HEK293T (cell line): ENCODE measurements at regions not wholly inside any gene's neighbourhood (a gene's known extent, or its start where the extent isn't known, plus 50 kb on each side); places are given as distances from the start of the nearest gene placed in this dataset.

ENCODE experiments used
- CTCF ChIA-PET: fragments of 350-600 bp; formaldehyde crosslinking; extraction: SDS; loops from one replicate; lab custom pipeline; 2021; ENCODE audit warnings: antibody characterized with exemption, inconsistent platforms; lab: Yijun Ruan, JAX
- POLR2A ChIA-PET: fragments of 350-600 bp; formaldehyde crosslinking; extraction: SDS; loops from one replicate; lab custom pipeline; 2020; ENCODE audit warnings: antibody characterized with exemption, inconsistent platforms; lab: Yijun Ruan, JAX
- DNase-seq: peaks from one replicate; pipeline ENCODE4 v3.0.0; 2012; ENCODE audit warnings: mixed read lengths; ENCODE audit errors: extremely low spot score
- ARNT ChIP-seq: fragments of 450-650 bp; IDR thresholded peaks from 2 replicates; pipeline ENCODE4 v1.6.1; 2017; ENCODE audit warnings: mild to moderate bottlenecking
- BHLHE40 ChIP-seq: fragments of 450-650 bp; IDR thresholded peaks from 2 replicates; pipeline ENCODE4 v1.6.1; 2016; ENCODE audit warnings: mild to moderate bottlenecking, moderate library complexity, borderline replicate concordance
- CTBP1 ChIP-seq: fragments of 450-650 bp; IDR thresholded peaks from 2 replicates; pipeline ENCODE4 v1.6.1; 2016; ENCODE audit warnings: borderline replicate concordance
- ELF4 ChIP-seq: fragments of 450-650 bp; IDR thresholded peaks from 2 replicates; pipeline ENCODE4 v1.6.1; 2017; ENCODE audit warnings: antibody characterized with exemption
- FOXA1 ChIP-seq: fragments of 450-650 bp; IDR thresholded peaks from 2 replicates; pipeline ENCODE4 v1.6.1; 2016; ENCODE audit warnings: mild to moderate bottlenecking
- FOXK2 ChIP-seq: fragments of 450-650 bp; IDR thresholded peaks from 2 replicates; pipeline ENCODE4 v1.6.1; 2016; ENCODE audit warnings: mild to moderate bottlenecking
- FOXM1 ChIP-seq: fragments of 450-650 bp; IDR thresholded peaks from 2 replicates; pipeline ENCODE4 v1.6.1; 2017; ENCODE audit warnings: mild to moderate bottlenecking, borderline replicate concordance
- HDGF ChIP-seq: fragments of 450-650 bp; IDR thresholded peaks from 2 replicates; pipeline ENCODE4 v1.6.1; 2017; ENCODE audit warnings: antibody characterized with exemption, borderline replicate concordance
- L3MBTL2 ChIP-seq: fragments of 450-650 bp; conservative IDR thresholded peaks from 2 replicates; pipeline ENCODE4 v1.6.1; 2016; ENCODE audit warnings: mild to moderate bottlenecking
- LEF1 ChIP-seq: fragments of 450-650 bp; IDR thresholded peaks from 2 replicates; pipeline ENCODE4 v1.6.1; 2017; ENCODE audit warnings: mild to moderate bottlenecking, borderline replicate concordance
- NFRKB ChIP-seq: fragments of 450-650 bp; IDR thresholded peaks from 2 replicates; pipeline ENCODE4 v1.6.1; 2016; ENCODE audit warnings: mild to moderate bottlenecking, moderate library complexity
- SP1 ChIP-seq: fragments of 450-650 bp; IDR thresholded peaks from 2 replicates; pipeline ENCODE4 v1.6.1; 2017
- SUZ12 ChIP-seq: fragments of 450-650 bp; IDR thresholded peaks from 2 replicates; pipeline ENCODE4 v1.6.1; 2016; ENCODE audit warnings: mild to moderate bottlenecking
- TARDBP ChIP-seq: fragments of 450-650 bp; IDR thresholded peaks from 2 replicates; pipeline ENCODE4 v1.6.1; 2016
- ZNF384 ChIP-seq: fragments of 450-650 bp; IDR thresholded peaks from 2 replicates; pipeline ENCODE4 v1.6.1; 2016
- TF ChIP-seq, protein P1 (sequence below): fragments of 450-650 bp; IDR thresholded peaks from 2 replicates; pipeline ENCODE4 v1.6.1; 2016

DNA sequence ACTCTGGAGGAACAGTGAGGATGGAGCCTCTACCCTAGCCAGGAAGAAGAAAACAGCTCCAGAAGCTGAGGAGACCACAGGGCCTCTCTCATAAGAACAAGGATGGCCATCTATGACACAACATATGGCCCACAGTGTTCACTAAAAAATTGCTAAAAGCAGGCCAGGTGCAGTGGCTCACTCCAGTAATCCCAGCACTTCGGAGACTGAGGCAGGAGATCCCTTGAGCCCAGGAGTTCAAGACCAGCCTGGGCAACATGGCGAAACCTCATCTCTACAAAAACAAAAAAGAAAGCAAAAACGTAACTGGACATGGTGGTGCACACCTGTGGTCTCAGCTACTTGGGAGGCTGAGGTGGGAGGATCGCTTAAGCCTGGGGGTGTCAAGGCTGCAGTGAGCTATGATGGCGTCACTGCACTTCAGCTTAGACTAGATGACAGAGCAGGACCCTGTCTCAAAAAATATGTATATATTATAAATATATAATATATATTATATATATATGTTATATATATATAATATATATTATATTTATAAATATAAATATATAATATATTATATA, 103.1 kb downstream of the TOMM20 start:
- TF ChIP-seq CTBP1 (no peak), ARNT (no peak), HDGF (no peak), FOXA1 (no peak)
- TF ChIP-seq, protein P1, sequence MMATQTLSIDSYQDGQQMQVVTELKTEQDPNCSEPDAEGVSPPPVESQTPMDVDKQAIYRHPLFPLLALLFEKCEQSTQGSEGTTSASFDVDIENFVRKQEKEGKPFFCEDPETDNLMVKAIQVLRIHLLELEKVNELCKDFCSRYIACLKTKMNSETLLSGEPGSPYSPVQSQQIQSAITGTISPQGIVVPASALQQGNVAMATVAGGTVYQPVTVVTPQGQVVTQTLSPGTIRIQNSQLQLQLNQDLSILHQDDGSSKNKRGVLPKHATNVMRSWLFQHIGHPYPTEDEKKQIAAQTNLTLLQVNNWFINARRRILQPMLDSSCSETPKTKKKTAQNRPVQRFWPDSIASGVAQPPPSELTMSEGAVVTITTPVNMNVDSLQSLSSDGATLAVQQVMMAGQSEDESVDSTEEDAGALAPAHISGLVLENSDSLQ, result no peak
- CTCF ChIA-PET, result interaction anchor here (1.3 kb wide), 1 partner anchor 20 kb away, joined by 3 read pairs; no protein-coding TSS in a partner anchor
- POLR2A ChIA-PET, result interaction anchor here (0.7 kb wide), 1 partner anchor 55 kb away, joined by 3 read pairs; no protein-coding TSS in a partner anchor

GRCh38 chr1:235024711-235025421, 103.8 kb downstream of the TOMM20 start:
- ChIA-PET POLR2A (interaction anchor here (0.7 to 0.8 kb wide), 2 partner anchors 54 to 413 kb away, joined by 3 read pairs; no protein-coding TSS in a partner anchor), CTCF (interaction anchor here (1.3 kb wide), 1 partner anchor 21 kb away, joined by 3 read pairs; no protein-coding TSS in a partner anchor)
- TF ChIP-seq HDGF (no peak), LEF1 (no peak), FOXM1 (no peak), CTBP1 (no peak)

More for the DNA sequence above, 103.1 kb downstream of the TOMM20 start:
- no peak for DNase-seq

DNA sequence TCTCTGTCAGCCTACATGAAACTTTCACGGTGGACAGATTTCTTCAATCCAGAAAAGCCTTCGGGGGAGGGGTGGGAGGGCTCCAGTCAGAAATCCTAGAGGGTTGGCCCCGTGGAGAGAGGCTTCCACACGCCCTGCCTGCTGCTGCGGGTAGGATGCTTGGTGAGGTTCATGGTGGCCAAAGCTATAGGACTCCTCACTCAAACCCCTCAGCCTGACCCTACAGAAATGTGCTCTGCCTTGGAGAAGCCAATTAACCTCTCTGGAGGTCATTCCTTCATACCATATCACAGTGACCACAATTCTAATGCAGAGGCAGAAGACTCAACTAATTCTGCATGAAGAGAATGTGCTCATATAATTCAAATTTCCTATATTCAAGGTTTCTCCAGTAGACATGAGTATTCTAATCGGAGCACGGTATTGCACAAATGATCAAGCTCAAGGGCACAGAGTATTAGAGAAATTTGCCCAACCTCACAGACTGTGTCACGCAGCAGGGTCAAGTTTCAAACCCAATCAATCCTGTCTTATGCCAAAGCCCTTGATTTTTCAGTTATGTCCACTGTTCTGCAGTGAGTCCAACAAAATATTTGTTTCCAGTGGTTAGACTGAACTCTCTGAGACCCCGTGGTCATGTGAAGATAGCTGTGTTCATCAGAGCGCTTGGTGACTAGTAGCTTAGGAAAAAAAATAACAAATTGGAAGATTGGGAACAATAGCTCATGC, 104.8 kb downstream of the TOMM20 start:
- DNase-seq, result no peak
- ChIA-PET CTCF (no interaction called here), POLR2A (interaction anchor here (0.8 kb wide), 1 partner anchor 412 kb away, joined by 3 read pairs; no protein-coding TSS in a partner anchor)
- TF ChIP-seq TARDBP (no peak), NFRKB (no peak), HDGF (no peak), LEF1 (no peak), FOXK2 (no peak), CTBP1 (no peak), ZNF384 (no peak), SUZ12 (no peak), FOXA1 (no peak), FOXM1 (no peak), L3MBTL2 (no peak), BHLHE40 (no peak), SP1 (no peak), ELF4 (no peak)
- TF ChIP-seq, protein P1, result no peak

More at GRCh38 chr1:235024711-235025421, 103.8 kb downstream of the TOMM20 start:
- DNase-seq, result no peak

GRCh38 chr1:235022981-235023710, 105.5 kb downstream of the TOMM20 start:
- TF ChIP-seq, protein P1, result no peak
- TF ChIP-seq BHLHE40 (no peak), NFRKB (no peak), SP1 (no peak), CTBP1 (no peak), FOXM1 (no peak), HDGF (no peak)
- ChIA-PET POLR2A (no interaction called here), CTCF (interaction anchor here (0.6 kb wide), 1 partner anchor 25 kb away, joined by 5 read pairs; no protein-coding TSS in a partner anchor)
- DNase-seq, result no peak

- ChIA-PET CTCF (interaction anchor here (0.6 kb wide), 2 partner anchors 26 to 919 kb away, joined by 4 to 5 read pairs; no protein-coding TSS in a partner anchor), POLR2A (no interaction called here)
- TF ChIP-seq HDGF (no peak), SUZ12 (no peak), FOXK2 (no peak)
- TF ChIP-seq, protein P1, result peak; percentile 80
- DNase-seq, result no peak
Observed at GRCh38 chr1:235022341-235022980, 106.2 kb downstream of the TOMM20 start.
